Kidney (tissue), 13 donors: ENCODE measurements at regions not wholly inside any gene's neighbourhood (a gene's known extent, or its start where the extent isn't known, plus 50 kb on each side); places are given as distances from the start of the nearest gene placed in this dataset.

Source experiments
- DNase-seq, 5 donors: peaks; one replicate each; pipeline ENCODE4 v3.0.0-alpha.2; 2013 to 2020
- FAIRE-seq: peaks from 2 replicates; lab custom pipeline; 2012; peaks lifted over from hg19 to GRCh38; lab: Jason Lieb, UNC
- H3K27ac ChIP-seq, 2 donors: one replicate each; pipeline ENCODE4 v1.7.0; 2013; ENCODE audit warnings: low read depth in 2 of 2, low read length in 2 of 2, inconsistent platforms in 1 of 2
- H3K27me3 ChIP-seq: one replicate; pipeline ENCODE4 v1.7.1; 2013; ENCODE audit warnings: low read length, inconsistent platforms; ENCODE audit not compliant: control insufficient read depth, insufficient read depth
- H3K36me3 ChIP-seq, 3 donors: one replicate each; pipeline versions ENCODE4 v1.7.0 to v1.7.1; 2013; ENCODE audit warnings: low read length in 3 of 3, control low read depth in 1 of 3, inconsistent platforms in 1 of 3; ENCODE audit not compliant: insufficient read depth in 3 of 3, control insufficient read depth in 2 of 3
- H3K4me1 ChIP-seq, 3 donors: one replicate each; pipeline versions ENCODE4 v1.7.0 to v1.7.1; 2013; ENCODE audit warnings: low read length in 3 of 3, inconsistent platforms in 1 of 3, low read depth in 1 of 3; ENCODE audit not compliant: control insufficient read depth in 2 of 3, insufficient read depth in 2 of 3
- H3K4me3 ChIP-seq, 3 donors: one replicate each; pipeline versions ENCODE4 v1.7.0 to v1.8.1; 2013; ENCODE audit warnings: low read length in 3 of 3, control low read depth in 1 of 3, inconsistent platforms in 1 of 3
- H3K9ac ChIP-seq, 3 donors: one replicate each; pipeline versions ENCODE4 v1.7.0 to v1.7.1; 2013; ENCODE audit warnings: low read length in 3 of 3, control low read depth in 1 of 3, inconsistent platforms in 1 of 3
- H3K9me3 ChIP-seq, 3 donors: one replicate each; pipeline versions ENCODE4 v1.7.0 to v1.7.1; 2013; ENCODE audit warnings: low read length in 3 of 3, control low read depth in 1 of 3, inconsistent platforms in 1 of 3; ENCODE audit not compliant: control insufficient read depth in 2 of 3, insufficient read depth in 1 of 3
- intact Hi-C: fragments of 100-400 bp; cut with DNase I; formaldehyde crosslinking; loops from one replicate; pipeline ENCODE4 v1.11.1; 2022
- TF ChIP-seq, protein P1 (sequence below): IDR thresholded peaks from 3 replicates; pipeline ENCODE4 v1.5.1; 2012; ENCODE audit warnings: mild to moderate bottlenecking, moderate library complexity, borderline replicate concordance; ENCODE audit not compliant: insufficient read depth; ENCODE audit errors: extremely low read depth
- donor health status: control.
- donor health status: control.
- donor health status: control.
- donor health status: control.
- donor health status: control.
- donor health status: DM: yes; HTN: yes; CAD: no.
- donor health status: Normal renal cell carcinoma (clear cell type).

DNA sequence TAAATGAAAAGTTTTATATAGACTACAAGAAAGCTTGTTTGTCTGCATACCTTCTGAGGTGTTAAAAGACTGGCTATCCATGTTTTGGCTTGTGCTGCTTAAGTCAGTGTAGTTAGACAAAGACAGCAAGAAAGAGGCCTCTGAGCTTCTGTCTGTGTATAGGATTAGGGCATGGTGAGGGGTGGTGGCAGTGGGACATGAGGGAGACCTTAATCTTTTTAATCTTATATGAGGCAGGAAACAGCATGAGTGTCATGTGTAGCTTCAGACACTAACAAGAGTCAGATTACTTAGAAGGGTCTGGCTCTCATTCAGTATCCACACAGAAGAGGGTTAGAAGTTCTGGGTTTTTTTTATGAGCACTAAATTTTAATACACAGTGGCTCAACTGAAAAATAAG, 213.3 kb downstream of the GABRG1 start:
- Histone ChIP-seq H3K4me1 (no peaks in the 10 kb centered on the region), H3K27me3 (no peaks in the 10 kb centered on the region), H3K9me3 (no peaks in the 10 kb centered on the region), H3K4me3 (no peak overlapping the region), H3K9ac (no peak overlapping the region), H3K36me3 (no peaks in the 10 kb centered on the region), H3K27ac (no peak overlapping the region)
- FAIRE-seq (no peak), DNase-seq (no peak)
- intact Hi-C loops, result no loop called here
- TF ChIP-seq, protein P1, sequence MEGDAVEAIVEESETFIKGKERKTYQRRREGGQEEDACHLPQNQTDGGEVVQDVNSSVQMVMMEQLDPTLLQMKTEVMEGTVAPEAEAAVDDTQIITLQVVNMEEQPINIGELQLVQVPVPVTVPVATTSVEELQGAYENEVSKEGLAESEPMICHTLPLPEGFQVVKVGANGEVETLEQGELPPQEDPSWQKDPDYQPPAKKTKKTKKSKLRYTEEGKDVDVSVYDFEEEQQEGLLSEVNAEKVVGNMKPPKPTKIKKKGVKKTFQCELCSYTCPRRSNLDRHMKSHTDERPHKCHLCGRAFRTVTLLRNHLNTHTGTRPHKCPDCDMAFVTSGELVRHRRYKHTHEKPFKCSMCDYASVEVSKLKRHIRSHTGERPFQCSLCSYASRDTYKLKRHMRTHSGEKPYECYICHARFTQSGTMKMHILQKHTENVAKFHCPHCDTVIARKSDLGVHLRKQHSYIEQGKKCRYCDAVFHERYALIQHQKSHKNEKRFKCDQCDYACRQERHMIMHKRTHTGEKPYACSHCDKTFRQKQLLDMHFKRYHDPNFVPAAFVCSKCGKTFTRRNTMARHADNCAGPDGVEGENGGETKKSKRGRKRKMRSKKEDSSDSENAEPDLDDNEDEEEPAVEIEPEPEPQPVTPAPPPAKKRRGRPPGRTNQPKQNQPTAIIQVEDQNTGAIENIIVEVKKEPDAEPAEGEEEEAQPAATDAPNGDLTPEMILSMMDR, result no peak

DNA sequence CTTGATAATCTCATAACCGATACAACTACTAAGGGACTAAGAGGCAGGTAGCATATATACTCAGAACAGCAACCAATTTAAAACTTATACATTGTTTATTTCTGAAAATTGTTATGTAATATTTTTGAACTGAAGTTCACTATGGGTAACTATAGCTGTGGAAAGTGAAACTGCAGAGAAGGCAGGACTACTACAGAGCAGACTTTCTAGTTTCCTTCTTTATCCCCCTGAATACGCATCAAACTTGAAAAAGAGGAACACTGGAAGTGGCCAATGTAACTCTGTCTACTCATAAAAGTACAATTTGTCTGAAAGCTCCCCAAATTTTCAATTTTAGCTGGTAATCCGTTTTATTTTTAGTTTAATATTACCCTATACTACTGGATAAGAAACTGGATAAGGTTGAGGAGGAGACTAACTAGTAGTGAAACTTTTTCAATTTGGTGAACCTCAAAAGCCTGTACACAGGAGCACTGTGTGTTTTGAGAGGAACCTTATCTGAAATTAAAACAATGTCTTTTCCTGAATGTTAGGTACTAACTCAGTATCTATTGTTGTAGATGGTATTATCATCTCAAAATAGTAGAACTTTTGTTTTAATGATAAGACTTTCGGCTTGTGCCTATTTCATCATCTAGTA, 225.8 kb downstream of the GABRG1 start:
- no peak for FAIRE-seq
- intact Hi-C loops, result no loop called here

DNA sequence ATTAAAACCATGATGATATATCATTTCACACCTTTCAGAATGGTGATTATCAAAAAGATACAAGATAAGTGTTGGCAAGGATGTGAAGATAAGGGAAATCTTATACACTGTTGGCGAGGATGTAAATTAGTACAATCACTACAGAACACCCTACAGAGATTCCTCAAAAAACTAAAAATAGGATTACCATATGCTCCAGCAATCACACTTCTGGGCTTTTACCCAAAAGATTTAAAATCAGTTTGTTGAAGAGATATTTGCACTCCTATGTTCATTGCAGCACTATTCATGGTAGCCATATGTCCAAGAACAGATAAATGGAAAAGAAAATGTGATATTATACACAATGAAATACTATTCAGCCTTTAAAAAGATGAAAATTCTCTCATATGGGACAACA, 240.4 kb downstream of the GABRG1 start:
- Histone ChIP-seq H3K4me3 (no peak overlapping the region), H3K36me3 (no peaks in the 10 kb centered on the region), H3K27me3 (no peaks in the 10 kb centered on the region), H3K9me3 (peaks cover 0 to 11% (median 0%) of the 10 kb centered on the region in 3 donors), H3K27ac (no peak overlapping the region), H3K4me1 (no peaks in the 10 kb centered on the region), H3K9ac (no peak overlapping the region)
- DNase-seq (no peak), FAIRE-seq (no peak)
- TF ChIP-seq, protein P1, result no peak
- intact Hi-C loops, result no loop called here

More for the DNA sequence above, 225.8 kb downstream of the GABRG1 start:
- TF ChIP-seq, protein P1, result no peak
- no peak overlapping the region for H3K9ac ChIP-seq
- no peak for DNase-seq
- no peak overlapping the region for H3K27ac ChIP-seq
- no peak overlapping the region for H3K4me3 ChIP-seq
- no peaks in the 10 kb centered on the region for H3K36me3 ChIP-seq
- no peaks in the 10 kb centered on the region for H3K27me3 ChIP-seq
- H3K9me3 ChIP-seq, result no peaks in the 10 kb centered on the region
- H3K4me1 ChIP-seq, result no peaks in the 10 kb centered on the region
